IMR-90 (cell line): ENCODE measurements at regions not wholly inside any gene's neighbourhood (a gene's known extent, or its start where the extent isn't known, plus 50 kb on each side); places are given as distances from the start of the nearest gene placed in this dataset.

ENCODE experiments used
- ATAC-seq: fragments of 200-7000 bp; cut with Tn5 transposase; 2 replicates; pipeline ENCODE4 v1.9.1; 2020; ENCODE audit warnings: low read depth, mild to moderate bottlenecking, moderate library complexity
- BruUV-seq: library from RNA; stranded (reverse); fragments of 400-500 nt; replicated peaks from 2 replicates; lab custom pipeline; 2021; lab: Mats Ljungman, UMichigan
- CTCF ChIA-PET: fragments of 300-600 bp; formaldehyde crosslinking; extraction: SDS; loops from one replicate; lab custom pipeline; 2021; ENCODE audit warnings: antibody characterized with exemption; lab: Yijun Ruan, JAX
- POLR2A ChIA-PET: fragments of 300-600 bp; sonication (Branson Sonifier 250); formaldehyde crosslinking; loops from one replicate; lab custom pipeline; 2022; ENCODE audit warnings: antibody characterized with exemption; ENCODE audit not compliant: unreplicated experiment; lab: Charles Lee
- DNase-seq: peaks from one replicate; pipeline ENCODE4 v3.0.0; 2013
- H2AFZ ChIP-seq: replicated peaks from 2 replicates; pipeline ENCODE3; 2013; ENCODE audit warnings: low read length, mild to moderate bottlenecking; ENCODE audit not compliant: poor library complexity
- H2AK5ac ChIP-seq: 2 replicates; pipeline ENCODE4 v1.6.1; 2013; ENCODE audit warnings: low read depth, low read length, inconsistent platforms
- H2AK9ac ChIP-seq: replicated peaks from 2 replicates; pipeline ENCODE3; 2013; ENCODE audit warnings: mild to moderate bottlenecking, low read depth, low read length, moderate library complexity; ENCODE audit not compliant: poor library complexity
- H2BK120ac ChIP-seq: 2 replicates; pipeline ENCODE4 v1.6.1; 2013; ENCODE audit warnings: low read depth, low read length, inconsistent platforms
- H2BK15ac ChIP-seq: 3 replicates; pipeline ENCODE4 v1.6.1; 2013; ENCODE audit warnings: low read depth, low read length, inconsistent platforms
- H2BK20ac ChIP-seq: 2 replicates; pipeline ENCODE4 v1.6.1; 2013; ENCODE audit warnings: low read depth, mild to moderate bottlenecking, inconsistent platforms, low read length, moderate library complexity
- H2BK5ac ChIP-seq: 2 replicates; pipeline ENCODE4 v1.6.1; 2013; ENCODE audit warnings: mild to moderate bottlenecking, low read depth, low read length, inconsistent platforms; ENCODE audit not compliant: poor library complexity, severe bottlenecking
- H3K14ac ChIP-seq: replicated peaks from 2 replicates; pipeline ENCODE4 v1.6.1; 2013; ENCODE audit warnings: low read depth, low read length, inconsistent platforms
- H3K18ac ChIP-seq: 2 replicates; pipeline ENCODE4 v1.6.1; 2013; ENCODE audit warnings: low read depth, low read length, control low read depth
- H3K23ac ChIP-seq: 2 replicates; pipeline ENCODE4 v1.6.1; 2013; ENCODE audit warnings: low read depth, low read length, inconsistent platforms
- H3K27ac ChIP-seq: 2 replicates; pipeline ENCODE4 v1.5.1; 2013; ENCODE audit warnings: mild to moderate bottlenecking, control low read depth, low read length; ENCODE audit not compliant: insufficient read depth
- H3K27me3 ChIP-seq: 2 replicates; pipeline ENCODE4 v1.6.1; 2013; ENCODE audit warnings: low read length; ENCODE audit not compliant: control insufficient read depth, insufficient read depth
- H3K36me3 ChIP-seq: 2 replicates; pipeline ENCODE4 v1.6.1; 2013; ENCODE audit warnings: low read length, mixed read lengths; ENCODE audit not compliant: control insufficient read depth, insufficient read depth
- H3K4ac ChIP-seq: 2 replicates; pipeline ENCODE4 v1.6.1; 2013; ENCODE audit warnings: low read depth, low read length, inconsistent platforms
- H3K4me1 ChIP-seq: 2 replicates; pipeline ENCODE4 v1.6.1; 2013; ENCODE audit warnings: low read length, mixed read lengths; ENCODE audit not compliant: control insufficient read depth, insufficient read depth
- H3K4me2 ChIP-seq: 2 replicates; pipeline ENCODE4 v1.6.1; 2013; ENCODE audit warnings: low read depth, mild to moderate bottlenecking, control low read depth, low read length, moderate library complexity
- H3K4me3 ChIP-seq: 2 replicates; pipeline ENCODE4 v1.5.1; 2013; ENCODE audit warnings: low read depth, mild to moderate bottlenecking, control low read depth, low read length, moderate library complexity; ENCODE audit not compliant: insufficient read depth
- H3K56ac ChIP-seq: 2 replicates; pipeline ENCODE4 v1.6.1; 2013; ENCODE audit warnings: low read length, inconsistent platforms; ENCODE audit not compliant: insufficient read depth; ENCODE audit errors: extremely low read depth
- H3K79me1 ChIP-seq, 2 experiments: 2 replicates each; pipeline ENCODE4 v1.6.1; 2013; ENCODE audit warnings: low read length in 2 of 2, inconsistent platforms in 1 of 2, low read depth in 1 of 2
- H3K9ac ChIP-seq: 2 replicates; pipeline ENCODE4 v1.6.1; 2013; ENCODE audit warnings: low read depth, low read length, control low read depth
- H3K9me1 ChIP-seq: 2 replicates; pipeline ENCODE4 v1.6.1; 2013; ENCODE audit warnings: low read length, inconsistent platforms; ENCODE audit not compliant: insufficient read depth
- H3K9me3 ChIP-seq: 2 replicates; pipeline ENCODE4 v1.6.1; 2013; ENCODE audit warnings: low read length; ENCODE audit not compliant: control insufficient read depth, insufficient read depth
- H4K20me1 ChIP-seq: 2 replicates; pipeline ENCODE4 v1.6.1; 2013; ENCODE audit warnings: low read length, inconsistent platforms; ENCODE audit not compliant: insufficient read depth
- H4K5ac ChIP-seq: 2 replicates; pipeline ENCODE4 v1.6.1; 2013; ENCODE audit warnings: mild to moderate bottlenecking, low read depth, low read length, control low read depth
- H4K8ac ChIP-seq, 2 experiments: 2 replicates each; pipeline ENCODE4 v1.6.1; 2013; ENCODE audit warnings: low read depth in 2 of 2, low read length in 2 of 2, control low read depth in 1 of 2, inconsistent platforms in 1 of 2
- H4K91ac ChIP-seq: 2 replicates; pipeline ENCODE4 v1.6.1; 2013; ENCODE audit warnings: low read depth, low read length, inconsistent platforms; ENCODE audit not compliant: insufficient read depth
- BHLHE40 ChIP-seq: fragments of 150-350 bp; IDR thresholded peaks from 2 replicates; pipeline ENCODE4 v1.6.1; 2016; ENCODE audit warnings: mild to moderate bottlenecking, low read depth, low read length
- CEBPB ChIP-seq: IDR thresholded peaks from 2 replicates; pipeline ENCODE4 v1.6.1; 2012; ENCODE audit warnings: low read depth, low read length, improper control_type of control experiment
- CHD1 ChIP-seq: IDR thresholded peaks from 2 replicates; pipeline ENCODE4 v1.6.1; 2012; ENCODE audit warnings: low read depth, low read length, improper control_type of control experiment
- FOS ChIP-seq: fragments of 150-350 bp; IDR thresholded peaks from 2 replicates; pipeline ENCODE4 v1.6.1; 2016; ENCODE audit warnings: low read depth, low read length
- MAZ ChIP-seq: IDR thresholded peaks from 2 replicates; pipeline ENCODE4 v1.6.1; 2012; ENCODE audit warnings: low read depth, mild to moderate bottlenecking, low read length, improper control_type of control experiment, moderate library complexity, borderline replicate concordance
- MXI1 ChIP-seq: IDR thresholded peaks from 2 replicates; pipeline ENCODE4 v1.6.1; 2012; ENCODE audit warnings: low read depth, mild to moderate bottlenecking, low read length, moderate library complexity, borderline replicate concordance
- NFE2L2 ChIP-seq: fragments of 150-350 bp; IDR thresholded peaks from 2 replicates; pipeline ENCODE4 v1.6.1; 2016; ENCODE audit warnings: low read depth, mild to moderate bottlenecking, low read length
- POLR2A ChIP-seq: IDR thresholded peaks from 2 replicates; pipeline ENCODE4 v1.6.1; 2012; ENCODE audit warnings: mild to moderate bottlenecking, low read depth, low read length
- RAD21 ChIP-seq: IDR thresholded peaks from 2 replicates; pipeline ENCODE4 v1.6.1; 2012; ENCODE audit warnings: low read length, improper control_type of control experiment
- RCOR1 ChIP-seq: IDR thresholded peaks from 2 replicates; pipeline ENCODE4 v1.6.1; 2012; ENCODE audit warnings: mild to moderate bottlenecking, low read length, improper control_type of control experiment; ENCODE audit not compliant: insufficient replicate concordance
- RFX5 ChIP-seq: IDR thresholded peaks from 2 replicates; pipeline ENCODE4 v1.8.0; 2012; ENCODE audit warnings: low read depth, mild to moderate bottlenecking, low read length, moderate library complexity
- SMC3 ChIP-seq: fragments of 150-350 bp; IDR thresholded peaks from 2 replicates; pipeline ENCODE4 v1.6.1; 2016; ENCODE audit warnings: low read depth, mild to moderate bottlenecking, antibody characterized with exemption, low read length, moderate library complexity
- USF2 ChIP-seq: fragments of 150-350 bp; IDR thresholded peaks from 2 replicates; pipeline ENCODE4 v1.6.1; 2017; ENCODE audit warnings: mild to moderate bottlenecking, antibody characterized with exemption, low read length, low read depth
- WGBS, 2 experiments: methylation state at CpG; one replicate each; pipeline versions ENCODE4 v1.1.5 to v1.1.7; 2013; ENCODE audit warnings: missing lambda C conversion rate in 2 of 2; ENCODE audit not compliant: insufficient read length in 1 of 2; ENCODE audit errors: extremely low coverage in 2 of 2; 5-methylcytosine and 5-hydroxymethylcytosine counted together
- dilution Hi-C: fragments of 300-500 bp; cut with HindIII; formaldehyde crosslinking; loops from one replicate; pipeline ENCODE4 v1.14.3; 2018; ENCODE audit warnings: low sequenced_read_pairs; ENCODE audit not compliant: unreplicated experiment
- in situ Hi-C: fragments of 300-500 bp; cut with MboI; formaldehyde crosslinking; loops from 3 replicates; pipeline ENCODE4 v1.14.3; 2019; ENCODE audit warnings: low sequenced_read_pairs, inconsistent platforms, mixed read lengths
- intact Hi-C: fragments of 100-400 bp; cut with micrococcal nuclease; formaldehyde crosslinking; loops from 2 replicates; pipeline ENCODE4 v1.10.0; 2022
- TF ChIP-seq, protein P1 (sequence below): conservative IDR thresholded peaks from 2 replicates; pipeline ENCODE4 v1.5.1; 2012; ENCODE audit warnings: mild to moderate bottlenecking, low read depth, low read length, improper control_type of control experiment
- TF ChIP-seq, protein P2 (sequence below): fragments of 150-350 bp; IDR thresholded peaks from 2 replicates; pipeline ENCODE4 v1.6.1; 2016; ENCODE audit warnings: low read depth, mild to moderate bottlenecking, low read length, moderate library complexity, borderline replicate concordance

- H3K23ac ChIP-seq, result no peak overlapping the region
- no peak overlapping the region for H2BK15ac ChIP-seq
- no peak overlapping the region for H2BK5ac ChIP-seq
- in situ Hi-C loops (no loop called here), dilution Hi-C loops (no loop called here), intact Hi-C loops (no loop called here)
- H3K36me3 ChIP-seq, result no peaks in the 10 kb centered on the region
- H3K27me3 ChIP-seq, result no peaks in the 10 kb centered on the region
- no peak overlapping the region for H3K9ac ChIP-seq
- ATAC-seq, result no peak
- no peak overlapping the region for H3K18ac ChIP-seq
- BruUV-seq, result no TSS peak
- H3K4me3 ChIP-seq, result no peak overlapping the region
- H3K14ac ChIP-seq, result no peak overlapping the region
- H2AK5ac ChIP-seq, result no peak overlapping the region
- no peaks in the 10 kb centered on the region for H3K4me1 ChIP-seq
- H2BK20ac ChIP-seq, result no peak overlapping the region
- H3K9me1 ChIP-seq, result no peaks in the 10 kb centered on the region
- no peak overlapping the region for H4K5ac ChIP-seq
- no peaks in the 10 kb centered on the region for H3K79me1 ChIP-seq
- H3K4ac ChIP-seq, result no peak overlapping the region
- no peaks in the 10 kb centered on the region for H4K20me1 ChIP-seq
- ChIA-PET POLR2A (no interaction called here), CTCF (no interaction called here)
- H4K91ac ChIP-seq, result no peak overlapping the region
- H3K9me3 ChIP-seq, result no peaks in the 10 kb centered on the region
- DNase-seq, result no peak
- H3K56ac ChIP-seq, result no peak overlapping the region
- TF ChIP-seq POLR2A (no peak), RAD21 (no peak), CEBPB (no peak), FOS (no peak), NFE2L2 (no peak), SMC3 (no peak), MAZ (no peak), RCOR1 (no peak), USF2 (no peak), MXI1 (no peak), CHD1 (no peak), RFX5 (no peak), BHLHE40 (no peak)
- TF ChIP-seq, protein P1, sequence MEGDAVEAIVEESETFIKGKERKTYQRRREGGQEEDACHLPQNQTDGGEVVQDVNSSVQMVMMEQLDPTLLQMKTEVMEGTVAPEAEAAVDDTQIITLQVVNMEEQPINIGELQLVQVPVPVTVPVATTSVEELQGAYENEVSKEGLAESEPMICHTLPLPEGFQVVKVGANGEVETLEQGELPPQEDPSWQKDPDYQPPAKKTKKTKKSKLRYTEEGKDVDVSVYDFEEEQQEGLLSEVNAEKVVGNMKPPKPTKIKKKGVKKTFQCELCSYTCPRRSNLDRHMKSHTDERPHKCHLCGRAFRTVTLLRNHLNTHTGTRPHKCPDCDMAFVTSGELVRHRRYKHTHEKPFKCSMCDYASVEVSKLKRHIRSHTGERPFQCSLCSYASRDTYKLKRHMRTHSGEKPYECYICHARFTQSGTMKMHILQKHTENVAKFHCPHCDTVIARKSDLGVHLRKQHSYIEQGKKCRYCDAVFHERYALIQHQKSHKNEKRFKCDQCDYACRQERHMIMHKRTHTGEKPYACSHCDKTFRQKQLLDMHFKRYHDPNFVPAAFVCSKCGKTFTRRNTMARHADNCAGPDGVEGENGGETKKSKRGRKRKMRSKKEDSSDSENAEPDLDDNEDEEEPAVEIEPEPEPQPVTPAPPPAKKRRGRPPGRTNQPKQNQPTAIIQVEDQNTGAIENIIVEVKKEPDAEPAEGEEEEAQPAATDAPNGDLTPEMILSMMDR, result no peak
- TF ChIP-seq, protein P2, sequence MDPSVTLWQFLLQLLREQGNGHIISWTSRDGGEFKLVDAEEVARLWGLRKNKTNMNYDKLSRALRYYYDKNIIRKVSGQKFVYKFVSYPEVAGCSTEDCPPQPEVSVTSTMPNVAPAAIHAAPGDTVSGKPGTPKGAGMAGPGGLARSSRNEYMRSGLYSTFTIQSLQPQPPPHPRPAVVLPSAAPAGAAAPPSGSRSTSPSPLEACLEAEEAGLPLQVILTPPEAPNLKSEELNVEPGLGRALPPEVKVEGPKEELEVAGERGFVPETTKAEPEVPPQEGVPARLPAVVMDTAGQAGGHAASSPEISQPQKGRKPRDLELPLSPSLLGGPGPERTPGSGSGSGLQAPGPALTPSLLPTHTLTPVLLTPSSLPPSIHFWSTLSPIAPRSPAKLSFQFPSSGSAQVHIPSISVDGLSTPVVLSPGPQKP, result no peak
- WGBS, 2 experiments, result 80% methylated on average over 5 of the region's 6 CpGs; no CpG with 5 or more reads in 1 of the 2 experiments
- H2AFZ ChIP-seq, result no peak overlapping the region
- H2AK9ac ChIP-seq, result no peak overlapping the region
- H2BK120ac ChIP-seq, result no peak overlapping the region
- H3K27ac ChIP-seq, result no peak overlapping the region
- H3K4me2 ChIP-seq, result no peak overlapping the region
- no peak overlapping the region for H4K8ac ChIP-seq
Observed at GRCh38 chr13:39988351-39988750, 332.9 kb downstream of the COG6 start.
